MCF 10A (cell line): ENCODE measurements at regions not wholly inside any gene's neighbourhood (a gene's known extent, or its start where the extent isn't known, plus 50 kb on each side); places are given as distances from the start of the nearest gene placed in this dataset.

Experiments used
- BruUV-seq: library from RNA; stranded (reverse); fragments of 400-500 nt; replicated peaks from 2 replicates; lab custom pipeline; 2021; lab: Mats Ljungman, UMichigan
- CTCF ChIA-PET: fragments of 300-600 bp; sonication (Branson Sonifier 250); formaldehyde crosslinking; extraction: SDS; loops from one replicate; lab custom pipeline; 2021; ENCODE audit warnings: antibody characterized with exemption, inconsistent platforms; lab: Yijun Ruan, JAX
- POLR2A ChIA-PET: fragments of 300-600, 350-650 bp; sonication (Branson Sonifier 250); formaldehyde crosslinking; extraction: SDS; loops from one replicate; lab custom pipeline; 2020; ENCODE audit warnings: antibody characterized with exemption, inconsistent platforms; lab: Yijun Ruan, JAX
- DNase-seq: peaks from one replicate; pipeline ENCODE4 v3.0.0-alpha.2; 2018; ENCODE audit not compliant: unreplicated experiment
- H3K27ac Mint-ChIP-seq: one replicate; pipeline ENCODE4 v1.8.0; 2022; ENCODE audit warnings: mild to moderate bottlenecking, low read depth, mixed read lengths; ENCODE audit not compliant: unreplicated experiment
- H3K27me3 Mint-ChIP-seq: one replicate; pipeline ENCODE4 v1.8.0; 2022; ENCODE audit warnings: mixed read lengths; ENCODE audit not compliant: insufficient read depth, unreplicated experiment
- H3K36me3 Mint-ChIP-seq: one replicate; pipeline ENCODE4 v1.8.0; 2022; ENCODE audit warnings: mild to moderate bottlenecking, moderate library complexity, mixed read lengths; ENCODE audit not compliant: insufficient read depth, unreplicated experiment
- H3K4me1 Mint-ChIP-seq: one replicate; pipeline ENCODE4 v1.8.0; 2022; ENCODE audit warnings: mixed read lengths; ENCODE audit not compliant: insufficient read depth, unreplicated experiment
- H3K4me3 Mint-ChIP-seq: one replicate; pipeline ENCODE4 v1.8.0; 2022; ENCODE audit warnings: mild to moderate bottlenecking, moderate library complexity, mixed read lengths; ENCODE audit not compliant: unreplicated experiment
- H3K9me3 Mint-ChIP-seq: one replicate; pipeline ENCODE4 v1.8.0; 2022; ENCODE audit warnings: mixed read lengths; ENCODE audit not compliant: unreplicated experiment
- CTCF ChIP-seq: fragments of 200-600 bp; IDR thresholded peaks from one replicate; pipeline ENCODE4 v1.8.0; 2022; ENCODE audit warnings: antibody characterized with exemption, mild to moderate bottlenecking; ENCODE audit not compliant: unreplicated experiment
- intact Hi-C: fragments of 100-400 bp; cut with micrococcal nuclease; formaldehyde crosslinking; loops from 2 replicates; pipeline ENCODE4 v1.14.1; 2022

DNA sequence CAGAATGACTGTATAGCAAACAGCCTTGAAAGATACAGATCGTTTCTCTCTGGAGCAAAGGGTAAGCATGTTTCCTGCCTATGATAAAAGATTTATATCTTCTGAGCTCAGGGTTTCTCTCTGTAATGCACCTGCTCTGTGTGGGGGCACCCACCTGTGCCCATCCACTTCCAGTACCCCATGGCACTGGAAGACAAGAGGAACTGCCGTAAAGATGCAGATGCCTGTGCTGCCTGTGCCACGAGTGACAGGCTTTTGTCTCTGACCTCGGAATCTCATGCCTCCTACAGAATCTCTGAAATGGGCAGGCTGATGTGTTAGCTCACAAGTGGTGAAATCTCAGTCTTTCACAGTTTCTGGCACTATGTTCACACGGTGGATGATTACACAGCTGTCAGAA is 50.3 kb upstream of the ATP11A start:
- no peak for TF ChIP-seq CTCF
- no peak for DNase-seq

DNA sequence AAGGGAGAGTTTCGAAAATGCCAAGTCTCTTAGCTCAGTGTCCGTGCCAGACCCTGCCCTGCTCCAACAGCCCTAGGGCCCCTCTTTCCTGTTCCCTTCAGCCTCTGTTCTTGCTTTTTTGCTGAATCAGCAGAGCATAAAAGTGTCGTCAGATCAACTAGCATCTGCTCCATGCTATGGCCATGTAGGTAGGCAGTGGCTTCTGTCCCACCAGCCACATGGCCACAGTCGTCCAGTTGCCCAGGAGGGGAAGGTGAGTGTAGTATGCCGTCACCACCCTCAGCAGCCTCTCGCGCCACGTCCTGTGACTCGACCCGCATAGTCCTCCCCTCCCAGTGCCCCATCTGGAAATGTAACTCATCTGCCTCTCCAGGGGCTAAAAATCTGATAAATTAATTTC is 50.9 kb upstream of the ATP11A start:
- Mint-ChIP-seq H3K27ac (no peak overlapping the region), H3K4me3 (no peak overlapping the region), H3K27me3 (peaks cover 31% of the 10 kb centered on the region), H3K36me3 (no peaks in the 10 kb centered on the region), H3K4me1 (no peaks in the 10 kb centered on the region), H3K9me3 (no peaks in the 10 kb centered on the region)
- ChIA-PET POLR2A (no interaction called here), CTCF (interaction anchor here (1.3 kb wide), 1 partner anchor 12 kb away, joined by 3 read pairs; no protein-coding TSS in a partner anchor)
- no peak for DNase-seq
- intact Hi-C loops, result no loop called here
- no peak for TF ChIP-seq CTCF
- no TSS peak for BruUV-seq

More for the DNA sequence above, 50.3 kb upstream of the ATP11A start:
- BruUV-seq, result no TSS peak
- POLR2A ChIA-PET, result no interaction called here
- Mint-ChIP-seq H3K27me3 (peaks cover 25% of the 10 kb centered on the region), H3K36me3 (no peaks in the 10 kb centered on the region), H3K4me1 (no peaks in the 10 kb centered on the region), H3K9me3 (no peaks in the 10 kb centered on the region), H3K27ac (no peak overlapping the region), H3K4me3 (no peak overlapping the region)
- intact Hi-C loops, result no loop called here
- CTCF ChIA-PET, result interaction anchor here (0.7 to 0.9 kb wide), 2 partner anchors 19 to 1168 kb away, joined by 3 read pairs; no protein-coding TSS in a partner anchor

- intact Hi-C loops, result no loop called here
- no peak overlapping the region for H3K27ac Mint-ChIP-seq
- no peaks in the 10 kb centered on the region for H3K9me3 Mint-ChIP-seq
- POLR2A ChIA-PET, result no interaction called here
- H3K36me3 Mint-ChIP-seq, result no peaks in the 10 kb centered on the region
- BruUV-seq, result no TSS peak
- no peaks in the 10 kb centered on the region for H3K4me1 Mint-ChIP-seq
- peaks cover 32% of the 10 kb centered on the region for H3K27me3 Mint-ChIP-seq
- DNase-seq, result no peak
- no peak overlapping the region for H3K4me3 Mint-ChIP-seq
- CTCF ChIA-PET, result interaction anchor here (0.9 to 1.3 kb wide), 2 partner anchors 12 to 16 kb away, joined by 3 read pairs; no protein-coding TSS in a partner anchor
- TF ChIP-seq CTCF, result no peak
Measured at GRCh38 chr13:112638157-112638750, 50.3 kb upstream of the TUBGCP3 start.
